C4-2B (cell line): ENCODE measurements at regions not wholly inside any gene's neighbourhood (a gene's known extent, or its start where the extent isn't known, plus 50 kb on each side); places are given as distances from the start of the nearest gene placed in this dataset.

Source experiments
- CTCF ChIP-seq: fragments of 450-650 bp; conservative IDR thresholded peaks from 2 replicates; pipeline ENCODE4 v1.5.1; 2017; ENCODE audit warnings: mild to moderate bottlenecking
- ZFX ChIP-seq: fragments of 450-650 bp; IDR thresholded peaks from 2 replicates; pipeline ENCODE4 v1.6.1; 2017

GRCh38 chr12:72869024-72869423, 596.9 kb downstream of the TRHDE start:
- TF ChIP-seq CTCF (no peak), ZFX (no peak)
